HCT116 (cell line): ENCODE measurements at regions not wholly inside any gene's neighbourhood (a gene's known extent, or its start where the extent isn't known, plus 50 kb on each side); places are given as distances from the start of the nearest gene placed in this dataset.

Source experiments
- ATAC-seq: fragments of 200-7000 bp; cut with Tn5 transposase; 2 replicates; pipeline ENCODE4 v1.9.1; 2020; ENCODE audit warnings: mild to moderate bottlenecking, moderate library complexity
- BruUV-seq: library from RNA; stranded (reverse); fragments of 400-500 nt; replicated peaks from 2 replicates; lab custom pipeline; 2021; lab: Mats Ljungman, UMichigan
- CTCF ChIA-PET: fragments of 300-600 bp; sonication (Branson Sonifier 250); formaldehyde crosslinking; loops from one replicate; lab custom pipeline; 2021; ENCODE audit warnings: antibody characterized with exemption; lab: Charles Lee
- POLR2A ChIA-PET: fragments of 300-600, 350-600 bp; sonication (Branson Sonifier 250); formaldehyde crosslinking; loops from one replicate; lab custom pipeline; 2021; ENCODE audit warnings: antibody characterized with exemption; lab: Charles Lee
- RAD21 ChIA-PET, 2 experiments: fragments of 300-600 bp; sonication (Branson Sonifier 250); formaldehyde crosslinking; loops; one replicate each; lab custom pipeline; 2023; ENCODE audit warnings: low total read pairs in 2 of 2; ENCODE audit not compliant: uncharacterized antibody in 2 of 2, unreplicated experiment in 2 of 2, low non-redundant PET in 1 of 2; lab: Charles Lee
- DNase-seq: peaks from one replicate; pipeline ENCODE4 v3.0.0-alpha.2; 2010; ENCODE audit warnings: low read depth, low spot score
- H2AFZ ChIP-seq: fragments of 200-600 bp; shearing (Covaris generic), sonication (generic); 2 replicates; pipeline ENCODE4 v1.6.1; 2017; ENCODE audit warnings: low read depth, mixed run types, mixed read lengths, antibody characterized with exemption, low read length; ENCODE audit not compliant: poor library complexity, severe bottlenecking
- H3K27ac ChIP-seq: 2 replicates; pipeline ENCODE4 v1.5.1; 2012; ENCODE audit warnings: low read depth, low read length
- H3K27me3 ChIP-seq: fragments of 200-600 bp; sonication (generic); 2 replicates; pipeline ENCODE4 v1.6.1; 2016; ENCODE audit warnings: mixed run types, low read length, mixed read lengths; ENCODE audit not compliant: insufficient read depth
- H3K36me3 ChIP-seq, 2 experiments: fragments of 200-500 bp in 1 of 2; fragments of 200-600 bp in 1 of 2; sonication (Bioruptor generic) in 1 of 2; sonication (generic) in 1 of 2; 2 replicates each; pipeline versions ENCODE4 v1.5.1 to v1.6.1; 2014 to 2016; ENCODE audit warnings: low read length in 2 of 2, inconsistent platforms in 1 of 2, mixed read lengths in 1 of 2, mixed run types in 1 of 2; ENCODE audit not compliant: insufficient read depth in 2 of 2, control insufficient read depth in 1 of 2
- H3K4me1 ChIP-seq, 2 experiments: fragments of 200-600 bp in 1 of 2; sonication (generic) in 1 of 2; 2 replicates each; pipeline versions ENCODE4 v1.5.1 to v1.6.1; 2012 to 2017; ENCODE audit warnings: low read length in 2 of 2, inconsistent platforms in 1 of 2, mild to moderate bottlenecking in 1 of 2, mixed read lengths in 1 of 2, mixed run types in 1 of 2, moderate library complexity in 1 of 2; ENCODE audit not compliant: insufficient read depth in 2 of 2, control insufficient read depth in 1 of 2
- H3K4me2 ChIP-seq: fragments of 200-600 bp; sonication (generic); 2 replicates; pipeline ENCODE4 v1.6.1; 2017; ENCODE audit warnings: mixed run types, low read length, mixed read lengths
- H3K4me3 ChIP-seq, 2 experiments: fragments of 200-600 bp in 1 of 2; sonication (generic) in 1 of 2; replicated peaks in 1 of 2; 2 replicates each; pipeline ENCODE4 v1.5.1; 2011 to 2016; ENCODE audit warnings: low read length in 2 of 2, control low read depth in 1 of 2, low read depth in 1 of 2, mild to moderate bottlenecking in 1 of 2, mixed read lengths in 1 of 2, mixed run types in 1 of 2
- H3K79me2 ChIP-seq: fragments of 200-600 bp; sonication (generic); 2 replicates; pipeline ENCODE4 v1.6.1; 2017; ENCODE audit warnings: mild to moderate bottlenecking, mixed run types, low read length, moderate library complexity, mixed read lengths; ENCODE audit not compliant: insufficient read depth
- H3K9ac ChIP-seq: fragments of 200-600 bp; sonication (generic); 2 replicates; pipeline ENCODE4 v1.6.1; 2016; ENCODE audit warnings: low read length, mixed read lengths
- H3K9me2 ChIP-seq: fragments of 200-600 bp; sonication (generic), shearing (Covaris generic); 2 replicates; pipeline ENCODE4 v1.6.1; 2017; ENCODE audit warnings: mixed run types, mild to moderate bottlenecking, moderate library complexity; ENCODE audit not compliant: insufficient read depth
- H3K9me3 ChIP-seq, 2 experiments: fragments of 200-500 bp in 1 of 2; fragments of 200-600 bp in 1 of 2; sonication (Bioruptor generic) in 1 of 2; sonication (generic) in 1 of 2; 2 replicates each; pipeline ENCODE4 v1.6.1; 2014 to 2017; ENCODE audit warnings: low read length in 2 of 2, mixed read lengths in 2 of 2, inconsistent platforms in 1 of 2, low read depth in 1 of 2, mild to moderate bottlenecking in 1 of 2, mixed run types in 1 of 2, moderate library complexity in 1 of 2; ENCODE audit not compliant: control insufficient read depth in 1 of 2, insufficient read depth in 1 of 2
- H4K20me1 ChIP-seq: fragments of 200-600 bp; sonication (generic), shearing (Covaris generic); 2 replicates; pipeline ENCODE4 v1.6.1; 2017; ENCODE audit warnings: mixed run types, mild to moderate bottlenecking, moderate library complexity; ENCODE audit not compliant: insufficient read depth
- JUND ChIP-seq: IDR thresholded peaks from 2 replicates; pipeline ENCODE4 v1.6.1; 2012
- intact Hi-C: fragments of 100-400 bp; cut with micrococcal nuclease; formaldehyde crosslinking; loops from 2 replicates; pipeline ENCODE4 v1.10.0; 2022
- TF ChIP-seq, protein P1 (sequence below), 3 experiments: fragments of 200-600 bp in 1 of 3; sonication (generic) in 1 of 3; IDR thresholded peaks in 2 of 3; conservative IDR thresholded peaks in 1 of 3; 2 replicates each; pipeline ENCODE4 v1.5.1; 2012 to 2017; ENCODE audit warnings: low read depth in 2 of 3, low read length in 2 of 3, antibody characterized with exemption in 1 of 3, borderline replicate concordance in 1 of 3, control low read depth in 1 of 3, mild to moderate bottlenecking in 1 of 3, mixed read lengths in 1 of 3, mixed run types in 1 of 3, moderate library complexity in 1 of 3; ENCODE audit not compliant: insufficient read depth in 1 of 3

DNA sequence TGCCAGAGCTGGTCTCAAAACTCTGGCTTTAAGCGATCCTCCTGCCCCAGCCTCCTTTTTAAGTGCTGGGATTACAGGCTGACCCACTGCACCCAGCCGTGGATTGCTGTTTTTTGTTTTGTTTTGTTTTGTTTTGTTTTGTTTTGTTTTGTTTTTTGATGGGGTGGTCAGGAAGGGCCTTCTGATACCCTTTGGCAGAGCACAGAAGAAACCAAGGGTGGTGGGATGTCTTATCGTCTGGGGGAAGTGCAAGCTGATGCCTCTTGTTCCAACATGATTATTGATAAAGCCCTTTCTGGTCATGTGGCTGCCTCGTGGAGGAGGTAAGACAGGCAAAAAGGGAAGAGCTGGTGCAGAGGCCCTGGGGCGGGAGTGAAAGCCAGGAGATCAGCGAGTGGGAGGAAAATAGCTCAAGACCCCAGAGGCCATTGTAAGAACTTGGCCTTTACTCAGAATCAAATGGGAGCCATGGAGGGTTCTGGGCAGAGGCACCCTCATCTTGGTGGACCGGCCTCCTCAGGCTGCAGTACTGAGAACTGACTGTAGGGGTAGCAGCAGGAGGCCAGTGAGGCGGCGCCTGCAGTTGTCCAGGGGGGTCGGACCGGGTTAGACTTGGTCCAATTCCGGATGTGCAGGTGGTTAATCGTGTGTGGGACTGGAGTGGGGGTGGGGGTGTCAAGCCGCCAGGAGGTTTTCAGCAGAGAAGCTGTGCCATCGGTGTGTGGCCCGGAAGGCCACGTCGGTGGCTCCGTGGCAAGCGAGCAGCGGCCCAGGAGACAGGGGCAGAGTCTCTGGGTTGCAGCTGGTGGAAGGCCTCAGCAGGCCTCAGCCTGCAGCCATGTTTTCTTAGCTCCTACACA lies 84.4 kb upstream of the GSE1 start:
- DNase-seq, result no peak
- intact Hi-C loops, result loop anchor here (2.0 kb wide), 1 partner anchor 24 kb away; no protein-coding TSS in a partner anchor
- no peak overlapping the region for H3K27ac ChIP-seq

More for the DNA sequence above, 84.4 kb upstream of the GSE1 start:
- Histone ChIP-seq H3K9me3 (no peaks in the 10 kb centered on the region), H3K4me2 (no peak overlapping the region), H4K20me1 (no peaks in the 10 kb centered on the region), H3K4me3 (no peak overlapping the region), H3K4me1 (peaks cover 10 to 17% of the 10 kb centered on the region in 2 experiments; a peak in 3 of 4 replicates), H2AFZ (no peak overlapping the region), H3K27me3 (no peaks in the 10 kb centered on the region), H3K79me2 (no peaks in the 10 kb centered on the region), H3K9me2 (no peaks in the 10 kb centered on the region), H3K36me3 (no peaks in the 10 kb centered on the region), H3K9ac (no peak overlapping the region)
- RAD21 ChIA-PET, result no interaction called here
- no peak for TF ChIP-seq JUND
- TF ChIP-seq, protein P1, sequence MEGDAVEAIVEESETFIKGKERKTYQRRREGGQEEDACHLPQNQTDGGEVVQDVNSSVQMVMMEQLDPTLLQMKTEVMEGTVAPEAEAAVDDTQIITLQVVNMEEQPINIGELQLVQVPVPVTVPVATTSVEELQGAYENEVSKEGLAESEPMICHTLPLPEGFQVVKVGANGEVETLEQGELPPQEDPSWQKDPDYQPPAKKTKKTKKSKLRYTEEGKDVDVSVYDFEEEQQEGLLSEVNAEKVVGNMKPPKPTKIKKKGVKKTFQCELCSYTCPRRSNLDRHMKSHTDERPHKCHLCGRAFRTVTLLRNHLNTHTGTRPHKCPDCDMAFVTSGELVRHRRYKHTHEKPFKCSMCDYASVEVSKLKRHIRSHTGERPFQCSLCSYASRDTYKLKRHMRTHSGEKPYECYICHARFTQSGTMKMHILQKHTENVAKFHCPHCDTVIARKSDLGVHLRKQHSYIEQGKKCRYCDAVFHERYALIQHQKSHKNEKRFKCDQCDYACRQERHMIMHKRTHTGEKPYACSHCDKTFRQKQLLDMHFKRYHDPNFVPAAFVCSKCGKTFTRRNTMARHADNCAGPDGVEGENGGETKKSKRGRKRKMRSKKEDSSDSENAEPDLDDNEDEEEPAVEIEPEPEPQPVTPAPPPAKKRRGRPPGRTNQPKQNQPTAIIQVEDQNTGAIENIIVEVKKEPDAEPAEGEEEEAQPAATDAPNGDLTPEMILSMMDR (IDR thresholded peaks at IDR 0.05 in 2 of 3, conservative IDR thresholded peaks at IDR 0.05 in 1 of 3; ENCODE audit: borderline replicate concordance in 1 of 3, insufficient read depth in 1 of 3, low read depth in 2 of 3, low read length in 2 of 3), result peak in 2 of 3 experiments; percentile 74; a peak in 4 of 6 replicates
- BruUV-seq, result no TSS peak
- CTCF ChIA-PET, result interaction anchor here (1.4 to 2.6 kb wide), 4 partner anchors 9 to 113 kb away, joined by 3 to 10 read pairs (median 4); no protein-coding TSS in a partner anchor
- POLR2A ChIA-PET, result no interaction called here
- ATAC-seq, result peak; percentile 70
